ENCODE measurements at regions not wholly inside any gene's neighbourhood (a gene's known extent, or its start where the extent isn't known, plus 50 kb on each side); places are given as distances from the start of the nearest gene placed in this dataset.

- TF ChIP-seq SP1 (IDR thresholded peaks at IDR 0.05; ENCODE audit: low read depth, low read length) = no peak
- TF ChIP-seq SMAD1 (IDR thresholded peaks at IDR 0.05; ENCODE audit: low read depth, partially characterized antibody) = no peak
- TF ChIP-seq JUNB (IDR thresholded peaks at IDR 0.05) = no peak
- TF ChIP-seq POU2F2 (IDR thresholded peaks at IDR 0.05; ENCODE audit: borderline replicate concordance, low read depth, low read length) = no peak
- no peak for TF ChIP-seq CTCF (IDR thresholded peaks at IDR 0.05 in 2 of 3, conservative IDR thresholded peaks at IDR 0.05 in 1 of 3; ENCODE audit: control insufficient read depth in 2 of 3, extremely low read depth in 1 of 3, insufficient read depth in 1 of 3, low read depth in 3 of 3, low read length in 3 of 3)
- no peak for TF ChIP-seq ZBTB4 (CRISPR knock-in tag; IDR thresholded peaks at IDR 0.05)
- no peak for TF ChIP-seq ZNF217 (IDR thresholded peaks at IDR 0.05)
- TF ChIP-seq POLR2A (IDR thresholded peaks at IDR 0.05; ENCODE audit: low read depth, low read length) = no peak
- TF ChIP-seq, protein P1, sequence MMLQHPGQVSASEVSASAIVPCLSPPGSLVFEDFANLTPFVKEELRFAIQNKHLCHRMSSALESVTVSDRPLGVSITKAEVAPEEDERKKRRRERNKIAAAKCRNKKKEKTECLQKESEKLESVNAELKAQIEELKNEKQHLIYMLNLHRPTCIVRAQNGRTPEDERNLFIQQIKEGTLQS (IDR thresholded peaks at IDR 0.05; ENCODE audit: borderline replicate concordance, extremely low read depth, low read depth, low read length) = no peak
- TF ChIP-seq NR2C1 (IDR thresholded peaks at IDR 0.05) = no peak
- TF ChIP-seq SREBF1 (IDR thresholded peaks at IDR 0.05; ENCODE audit: low read length) = no peak
- no peak for TF ChIP-seq CHD1 (IDR thresholded peaks at IDR 0.05; ENCODE audit: low read depth, low read length)
- no peak for TF ChIP-seq CEBPB (IDR thresholded peaks at IDR 0.05; ENCODE audit: borderline replicate concordance in 1 of 2, low read depth in 2 of 2, low read length in 2 of 2)
These were observed 90.7 kb downstream of the RTL6 start for GRCh38 chr22:44407171-44407986.

Data from GM12878 (cell line).